HG03354 (cell line): ENCODE measurements at regions not wholly inside any gene's neighbourhood (a gene's known extent, or its start where the extent isn't known, plus 50 kb on each side); places are given as distances from the start of the nearest gene placed in this dataset.
"Not testable (repeated sequence)": the region's sequence is repeated elsewhere in the genome, so short reads cannot be mapped to it uniquely, and the experiment has no call there.

ENCODE experiments used
- ATAC-seq: cut with Tn5 transposase; IDR thresholded peaks from one replicate; pipeline ENCODE4 v1.9.1; 2021; ENCODE audit warnings: mild to moderate bottlenecking; ENCODE audit not compliant: unreplicated experiment, poor library complexity, severe bottlenecking

DNA sequence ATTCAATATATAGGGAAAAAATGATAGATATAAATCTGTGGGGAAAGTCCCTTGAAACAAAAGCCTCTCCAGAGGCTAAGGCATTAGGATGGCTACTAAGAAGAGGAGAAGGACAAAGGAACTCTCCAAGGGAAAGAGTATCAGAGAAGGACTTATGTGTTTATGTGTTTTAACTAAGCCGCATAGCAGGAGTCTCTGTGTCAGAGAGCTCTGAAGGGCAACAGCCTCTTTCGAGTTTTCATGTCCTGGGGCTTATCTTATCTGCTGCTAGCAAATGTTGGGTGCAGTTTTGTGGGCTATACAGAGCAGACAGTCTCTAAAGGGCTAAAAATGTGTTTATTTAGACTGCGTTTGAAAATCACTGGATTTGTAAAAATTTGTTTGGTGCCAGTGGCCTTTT lies 1145.6 kb upstream of the DIAPH2 start:
- ATAC-seq: no peak

DNA sequence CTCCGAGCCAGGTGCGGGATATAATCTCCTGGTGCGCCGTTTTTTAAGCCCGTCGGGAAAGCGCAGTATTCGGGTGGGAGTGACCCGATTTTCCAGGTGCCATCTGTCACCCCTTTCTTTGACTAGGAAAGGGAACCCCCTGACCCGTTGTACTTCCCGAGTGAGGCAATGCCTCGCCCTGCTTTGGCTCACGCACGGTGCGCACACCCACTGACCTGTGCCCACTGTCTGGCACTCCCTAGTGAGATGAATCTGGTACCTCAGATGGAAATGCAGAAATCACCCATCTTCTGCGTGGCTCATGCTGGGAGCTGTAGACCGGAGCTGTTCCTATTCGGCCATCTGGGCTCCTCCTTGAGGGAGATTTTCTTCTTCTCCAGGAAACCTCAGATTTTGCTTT lies 1135.1 kb upstream of the DIAPH2 start:
- not testable (repeated sequence) for ATAC-seq

DNA sequence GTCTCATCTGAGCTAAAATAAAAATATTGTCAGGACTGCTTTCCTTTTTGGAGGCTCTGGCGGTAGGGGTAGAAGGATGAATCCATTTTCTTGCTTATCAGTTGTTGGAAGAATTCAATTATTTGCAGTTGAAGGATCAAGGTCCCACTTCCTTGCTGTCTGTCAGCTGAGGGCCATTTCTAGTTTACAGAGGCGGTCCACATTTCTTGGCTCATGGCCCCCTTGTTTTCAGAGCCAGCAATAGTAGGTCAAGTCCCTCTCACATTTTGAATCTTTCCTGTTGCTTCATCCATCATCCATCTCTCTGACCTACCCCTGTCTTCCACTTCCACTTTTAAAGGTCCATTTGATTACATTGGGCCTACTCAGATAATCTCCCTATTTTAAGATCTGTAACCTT lies 1099.3 kb upstream of the DIAPH2 start:
- ATAC-seq: no peak

DNA sequence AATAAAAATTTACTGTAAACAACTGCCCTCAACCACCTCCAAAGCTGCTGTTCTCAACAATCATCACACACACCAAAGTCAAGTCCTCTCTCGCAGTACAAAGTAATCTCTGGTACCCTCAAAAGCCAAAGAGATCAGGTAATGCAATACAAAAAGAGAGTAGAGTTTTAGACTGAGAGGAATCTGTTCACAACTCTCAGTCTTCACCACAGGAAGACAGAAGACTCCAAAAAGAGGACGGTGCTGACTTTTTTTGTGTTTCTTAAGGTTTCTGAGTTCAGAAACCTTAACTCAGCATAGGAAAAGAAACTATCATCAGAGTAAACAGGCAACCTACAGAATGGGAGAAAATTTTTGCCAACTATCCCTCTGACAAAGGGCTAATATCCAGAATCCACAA lies 1072.3 kb upstream of the DIAPH2 start:
- no peak for ATAC-seq

DNA sequence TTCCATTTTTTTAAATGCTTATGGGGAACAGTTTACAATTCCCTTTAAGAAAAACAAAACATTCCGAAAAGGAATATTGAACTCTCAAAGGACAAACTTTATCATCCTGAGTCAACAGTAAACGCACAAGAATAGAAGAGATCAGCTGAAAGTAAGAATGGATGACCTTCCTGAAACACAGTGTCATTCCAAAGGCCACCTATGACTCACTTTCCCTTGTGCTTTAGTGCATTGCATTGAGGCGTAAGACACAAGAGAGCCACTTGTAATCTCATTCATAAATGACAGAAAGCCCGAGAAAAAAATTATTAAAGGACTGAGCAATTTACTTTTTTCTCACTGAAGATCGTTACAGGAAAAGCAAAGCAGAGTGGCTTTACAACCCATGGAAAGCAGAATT lies 1062.4 kb upstream of the DIAPH2 start:
- no peak for ATAC-seq

DNA sequence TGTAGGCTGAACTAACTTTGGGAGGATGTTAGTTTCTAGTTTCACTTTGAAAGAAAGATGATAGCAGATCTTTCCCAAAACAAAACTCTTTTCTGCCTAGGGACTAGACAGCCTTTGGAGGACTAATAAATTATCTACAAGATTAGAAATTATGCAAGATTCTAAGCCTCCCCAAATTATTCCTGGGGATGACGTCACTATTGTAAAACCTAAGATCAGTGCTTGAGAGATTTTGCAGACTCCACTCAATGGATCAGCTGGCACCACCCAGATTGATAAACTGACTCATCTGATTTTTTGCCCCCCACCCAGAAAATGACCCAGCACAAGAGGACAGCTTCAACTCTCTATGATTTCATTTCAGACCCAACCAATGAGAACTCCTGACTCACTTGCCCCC lies 1057.9 kb upstream of the DIAPH2 start:
- no peak for ATAC-seq

DNA sequence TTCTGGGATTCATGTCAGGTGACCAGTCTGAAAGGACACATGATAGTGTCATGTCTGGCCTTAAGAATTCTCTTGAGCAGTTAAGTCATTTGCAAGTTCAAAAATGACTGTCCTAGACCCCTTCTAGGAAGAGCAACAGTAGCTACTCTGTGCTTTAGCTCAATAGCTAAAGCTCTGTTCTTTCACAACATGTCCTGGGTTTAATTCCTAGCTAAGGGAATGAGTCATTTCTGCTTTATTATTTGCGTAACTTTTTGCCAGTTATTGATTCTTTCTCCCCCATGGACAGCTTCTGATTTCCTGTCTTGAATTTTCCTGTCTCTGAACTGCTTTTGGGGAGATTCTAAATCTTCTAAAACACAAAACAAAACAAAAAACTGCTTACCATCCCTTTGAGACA lies 1055.8 kb upstream of the DIAPH2 start:
- no peak for ATAC-seq

DNA sequence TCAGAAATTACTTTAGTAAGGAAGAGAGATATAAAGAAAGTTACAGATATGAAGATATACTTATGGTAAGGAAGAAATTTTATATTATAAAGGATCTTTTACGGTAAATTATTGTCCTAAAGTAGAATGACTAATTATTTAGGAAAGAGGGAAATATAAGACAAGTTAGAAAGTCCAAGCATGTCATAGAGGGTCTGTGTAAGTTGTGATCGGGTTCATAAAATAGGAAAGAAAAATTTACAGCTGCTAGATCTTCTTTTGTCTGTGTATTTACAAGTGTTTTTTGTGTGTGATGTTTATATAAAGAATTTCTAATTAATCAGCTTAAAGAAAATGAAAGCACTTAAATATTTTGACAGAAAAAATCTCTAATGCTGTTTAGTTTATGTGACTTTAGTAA lies 1054.9 kb upstream of the DIAPH2 start:
- ATAC-seq: no peak

DNA sequence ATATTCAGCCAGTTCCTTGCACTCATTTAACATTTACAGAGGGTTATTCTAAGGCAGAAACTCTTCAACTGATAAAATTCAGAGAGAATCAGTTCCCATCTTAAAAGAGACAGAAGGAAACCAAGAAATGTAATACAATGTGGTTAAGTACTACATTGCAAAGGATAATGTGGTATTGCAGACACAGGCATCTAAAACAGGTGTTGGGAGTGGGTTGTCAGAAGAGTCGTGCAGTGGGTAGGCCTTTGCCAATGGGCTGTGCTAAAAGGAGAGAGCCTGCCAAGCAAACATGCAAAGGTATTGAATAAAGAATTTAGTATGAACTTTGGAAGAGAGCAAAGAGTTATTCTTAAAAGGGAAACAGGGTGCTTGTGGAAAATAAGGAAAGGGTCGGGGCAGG lies 1044.4 kb upstream of the DIAPH2 start:
- no peak for ATAC-seq

DNA sequence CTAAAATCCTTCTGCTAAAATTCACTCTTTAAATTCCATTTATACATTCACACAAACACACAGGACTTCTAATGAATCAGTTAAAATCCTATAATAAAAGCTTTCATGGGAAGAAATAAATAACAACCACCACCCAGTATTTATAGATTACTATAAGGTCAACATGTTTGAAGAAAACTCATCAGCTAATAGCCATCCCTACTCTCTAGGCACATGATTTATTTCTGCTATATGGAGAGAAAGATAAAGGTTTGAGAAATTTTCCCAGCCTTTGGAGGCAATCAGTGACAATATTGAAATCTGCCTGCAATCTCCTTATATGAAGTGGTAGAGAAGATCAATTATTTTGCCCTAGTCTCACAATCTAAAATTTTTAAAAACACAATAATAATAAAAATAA lies 1038.9 kb upstream of the DIAPH2 start:
- no peak for ATAC-seq

DNA sequence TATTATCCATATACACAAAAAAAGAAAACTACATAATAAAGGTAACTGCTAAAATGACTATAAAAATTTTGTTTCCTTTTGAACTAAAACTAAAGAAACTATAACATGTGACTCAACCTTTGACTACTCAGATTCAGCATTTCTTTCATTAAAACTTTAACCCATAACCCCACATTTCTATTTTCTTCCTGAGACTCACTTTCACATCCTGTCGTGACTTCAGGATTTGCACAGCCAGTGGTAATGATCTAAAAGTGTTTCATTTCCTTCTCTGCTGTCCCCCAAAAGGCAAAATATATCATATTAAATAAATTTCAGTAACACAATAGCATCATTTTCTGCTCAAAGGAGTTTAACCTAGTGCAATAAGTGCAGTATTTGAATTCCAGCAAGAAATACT lies 1022.4 kb upstream of the DIAPH2 start:
- no peak for ATAC-seq

DNA sequence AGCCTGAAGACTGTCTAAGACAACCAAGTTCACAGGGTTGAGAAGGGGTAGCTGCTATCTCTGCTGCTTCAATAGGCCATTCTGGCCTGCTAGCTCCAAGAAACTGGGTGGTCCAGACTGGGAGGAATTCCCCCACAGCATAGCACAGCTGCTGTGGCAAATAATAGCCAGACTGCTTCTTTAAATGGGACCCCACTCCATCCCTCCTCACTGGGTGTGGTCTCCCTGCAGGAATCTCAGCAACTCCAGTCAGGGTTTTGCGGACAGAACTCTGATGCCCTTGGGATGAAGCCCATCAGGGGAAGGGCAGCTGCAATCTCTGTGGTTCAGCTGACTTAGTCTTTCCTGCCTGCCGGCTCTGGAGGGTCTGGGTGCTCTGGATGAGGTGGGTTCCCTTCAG lies 1018.6 kb upstream of the DIAPH2 start:
- no peak for ATAC-seq

DNA sequence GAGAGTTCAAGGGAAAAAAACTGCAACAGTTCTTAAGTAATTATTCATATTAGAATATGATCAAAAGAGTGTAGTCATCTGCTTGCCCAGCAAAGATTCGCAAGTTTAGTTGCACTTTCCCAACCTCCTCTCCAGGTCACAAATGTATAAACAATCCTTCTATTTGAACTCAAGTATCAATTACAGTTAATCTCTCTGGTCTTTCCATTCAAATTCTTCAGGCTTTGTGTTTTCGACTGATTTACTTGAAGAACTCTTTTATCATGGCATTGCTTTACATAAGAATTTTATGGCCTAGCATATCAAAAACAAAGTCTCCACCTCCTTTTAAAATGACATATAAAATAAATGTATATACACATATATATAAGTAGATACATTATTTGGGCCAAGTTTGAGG lies 1009.6 kb upstream of the DIAPH2 start:
- ATAC-seq: no peak

DNA sequence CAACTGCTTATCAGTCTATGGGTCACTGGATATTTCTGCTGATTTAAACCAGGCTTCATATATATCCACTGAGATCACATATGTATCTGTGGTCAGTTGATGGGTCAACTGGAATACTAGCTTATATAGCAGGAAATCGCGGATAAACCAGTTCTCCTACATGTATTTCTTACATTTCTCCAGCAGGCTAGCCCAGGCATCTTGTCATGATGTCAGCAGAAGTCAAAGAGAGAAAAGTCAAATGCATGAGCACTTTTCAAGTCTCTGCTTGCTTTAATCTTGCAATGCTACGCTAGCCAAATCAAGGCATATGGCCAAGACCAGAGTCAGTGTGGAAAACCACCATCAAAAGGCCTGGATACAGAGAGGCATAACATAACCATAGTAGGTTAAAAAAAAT lies 1008.8 kb upstream of the DIAPH2 start:
- no peak for ATAC-seq

DNA sequence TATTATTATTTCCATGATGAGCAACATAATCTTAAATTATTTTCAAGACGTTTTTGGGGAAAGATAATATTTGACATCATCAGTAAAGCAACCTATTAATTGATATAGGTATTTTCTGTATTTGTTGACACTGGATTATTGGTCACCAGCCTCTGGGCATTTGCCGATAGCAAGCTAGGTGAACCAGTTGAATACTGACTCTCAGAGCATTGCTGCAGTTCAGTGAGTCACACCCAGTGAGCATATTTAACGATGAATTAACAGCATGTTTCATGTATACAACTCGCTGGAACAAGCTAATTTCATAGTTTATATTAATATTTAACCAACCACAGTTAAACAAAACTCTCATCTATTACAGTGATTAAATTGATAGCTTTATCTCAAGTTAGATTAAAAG lies 1006.0 kb upstream of the DIAPH2 start:
- no peak for ATAC-seq

DNA sequence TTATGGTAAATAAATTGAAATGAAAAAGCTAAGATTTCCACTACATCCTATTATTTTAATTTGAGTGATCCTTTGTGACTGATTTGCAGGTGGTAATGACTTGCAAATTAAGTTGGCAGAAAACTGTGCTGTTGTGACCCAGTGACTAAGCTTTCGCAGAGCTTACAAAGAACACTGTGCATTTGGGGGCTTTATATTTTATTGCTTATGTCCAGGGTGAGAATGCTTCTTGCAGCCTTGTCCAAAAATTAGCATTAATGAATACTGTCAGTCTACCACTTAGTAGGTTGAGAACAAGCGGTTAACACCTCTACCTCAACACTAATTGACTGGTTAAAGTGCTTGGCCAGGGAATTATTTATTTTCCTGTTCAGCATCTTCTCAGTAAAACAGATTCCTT lies 991.3 kb upstream of the DIAPH2 start:
- ATAC-seq: no peak

DNA sequence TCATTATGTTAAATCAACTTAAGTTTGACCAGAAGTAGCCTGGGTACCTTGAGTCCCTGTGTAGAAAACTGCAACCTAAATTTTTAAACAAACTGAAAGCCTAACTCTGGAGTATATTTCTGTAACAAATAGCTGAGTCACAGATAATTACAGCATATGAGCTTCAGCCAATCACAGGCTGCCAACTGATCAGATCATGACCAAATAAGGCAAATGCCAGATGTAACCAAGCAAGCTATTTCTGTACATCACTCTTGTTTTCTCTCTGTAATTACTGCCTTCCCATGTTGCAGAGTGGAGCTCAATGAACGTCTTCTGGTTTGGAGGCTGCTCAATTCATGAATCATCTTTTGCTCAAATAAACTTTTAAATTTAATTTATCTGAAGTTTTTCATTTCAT lies 980.9 kb upstream of the DIAPH2 start:
- ATAC-seq: no peak

DNA sequence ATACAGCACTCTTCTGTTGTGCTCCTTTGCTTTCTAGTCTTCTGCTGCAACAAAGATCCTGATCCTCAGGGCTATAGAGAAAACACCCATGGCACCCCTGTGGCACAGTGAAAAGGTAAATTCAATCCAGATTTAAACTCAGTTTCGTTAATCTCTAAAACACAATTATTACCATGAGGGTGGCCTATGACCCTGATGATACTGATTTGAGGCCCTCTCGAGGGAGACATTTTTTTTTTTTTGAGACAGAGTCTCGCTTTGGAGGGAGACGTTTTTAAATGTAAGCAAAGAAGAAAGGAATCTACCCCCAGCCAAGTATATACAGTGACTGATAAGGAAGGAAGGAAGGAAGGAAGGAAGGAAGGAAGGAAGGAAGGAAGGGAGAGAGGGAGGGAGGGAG lies 967.8 kb upstream of the DIAPH2 start:
- no peak for ATAC-seq

DNA sequence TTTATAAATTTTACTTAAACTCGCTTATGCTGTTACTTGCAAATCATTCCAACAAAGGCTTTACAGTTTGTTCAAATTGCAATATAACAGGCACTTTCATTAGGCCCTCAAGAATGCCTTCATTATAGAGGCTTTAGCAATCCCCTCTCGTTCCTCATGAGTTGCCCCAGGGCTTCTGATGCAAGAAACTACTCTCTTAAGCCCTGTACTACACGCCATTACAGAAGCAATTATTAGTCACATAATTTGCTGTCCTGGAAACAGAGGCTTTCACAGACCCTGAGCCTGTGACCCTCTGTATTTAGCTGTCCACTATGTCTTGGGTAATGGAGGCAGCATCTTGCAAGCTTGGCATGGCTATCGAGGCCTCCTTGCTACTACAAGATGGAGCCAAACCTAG lies 965.9 kb upstream of the DIAPH2 start:
- no peak for ATAC-seq

DNA sequence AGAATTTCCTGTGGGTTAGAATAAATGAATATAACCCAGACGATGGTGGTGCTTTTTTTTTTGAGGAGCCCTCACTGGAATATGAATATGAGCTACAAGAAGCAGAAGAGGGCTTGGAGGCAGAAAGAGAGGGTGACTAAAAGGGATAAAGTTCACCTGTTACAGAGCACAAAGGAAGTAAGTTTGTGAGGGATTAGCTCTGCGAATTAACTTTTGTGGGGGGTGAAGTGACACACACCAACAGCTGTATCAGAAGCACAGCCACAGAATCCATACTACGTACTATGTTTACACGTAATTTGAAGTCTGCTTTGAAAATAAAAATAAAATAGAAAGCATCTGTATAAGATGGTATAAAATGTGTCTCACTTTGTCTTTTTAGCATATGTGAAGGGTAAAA lies 963.6 kb upstream of the DIAPH2 start:
- no peak for ATAC-seq

DNA sequence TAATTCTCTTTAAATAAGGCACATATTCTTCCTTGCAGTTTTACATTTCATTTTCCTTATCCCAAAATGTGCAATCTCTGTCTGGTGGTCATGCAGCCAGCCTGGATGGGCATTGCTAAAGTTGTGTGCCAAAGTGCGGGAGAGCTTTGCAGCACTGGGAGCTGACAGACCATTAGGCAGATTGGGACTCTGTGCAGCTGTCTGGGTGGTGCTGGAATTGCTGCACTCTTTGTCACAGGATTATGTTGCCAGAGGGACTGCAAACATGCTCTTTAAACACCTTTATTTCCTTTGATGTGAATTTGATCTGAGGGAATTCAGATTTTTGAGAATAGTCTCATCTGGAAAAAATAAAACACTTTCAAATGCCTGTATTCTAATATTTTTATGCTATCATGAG lies 956.2 kb upstream of the DIAPH2 start:
- ATAC-seq: no peak

DNA sequence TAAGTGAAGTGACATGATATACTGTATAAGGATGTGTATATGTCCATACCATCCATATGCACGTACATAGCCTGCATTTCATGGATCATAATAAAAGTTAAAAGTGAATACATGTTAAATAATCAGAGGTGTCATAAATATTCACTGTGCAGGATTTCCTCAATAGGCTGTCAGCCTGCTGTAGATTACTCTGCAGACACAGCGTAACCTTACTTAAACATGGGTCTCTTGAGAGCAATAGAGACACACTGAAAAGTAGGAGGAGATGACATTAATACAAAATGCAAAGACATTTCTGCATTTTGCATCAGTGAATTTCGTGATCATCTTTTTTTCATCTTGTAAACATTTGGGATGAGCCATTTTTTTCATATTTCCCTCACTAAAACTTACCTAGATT lies 955.2 kb upstream of the DIAPH2 start:
- ATAC-seq: no peak

DNA sequence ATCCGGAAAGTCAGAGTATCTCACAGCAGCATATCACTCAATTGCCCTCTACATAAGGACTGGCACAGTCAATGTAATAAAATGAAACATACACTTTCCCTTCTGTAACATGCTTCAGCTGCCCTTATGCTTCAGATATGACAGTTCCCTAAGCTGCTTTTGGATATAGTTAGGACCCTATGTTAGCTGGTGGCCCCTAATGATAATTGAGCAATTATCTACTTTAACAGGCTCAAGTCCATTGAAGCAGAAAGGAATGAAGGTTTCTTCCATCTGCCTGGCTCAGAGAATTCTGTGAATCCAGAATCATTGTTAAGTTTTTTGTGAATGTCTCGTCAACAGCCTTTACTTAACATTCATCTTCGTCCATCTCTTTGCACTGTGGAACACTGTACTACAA lies 951.2 kb upstream of the DIAPH2 start:
- ATAC-seq: no peak
